ENCODE measurements at regions not wholly inside any gene's neighbourhood (a gene's known extent, or its start where the extent isn't known, plus 50 kb on each side); places are given as distances from the start of the nearest gene placed in this dataset.

- no peak for TF ChIP-seq CTCF (IDR thresholded peaks at IDR 0.05 in 8 of 11, conservative IDR thresholded peaks at IDR 0.05 in 3 of 11)
- TF ChIP-seq POLR2A (IDR thresholded peaks at IDR 0.05), result no peak
Observed at GRCh38 chr7:41217306-41217705, 485.6 kb downstream of the INHBA start.
